MM.1S (cell line): ENCODE measurements at regions not wholly inside any gene's neighbourhood (a gene's known extent, or its start where the extent isn't known, plus 50 kb on each side); places are given as distances from the start of the nearest gene placed in this dataset.

Source experiments
- DNase-seq: peaks from one replicate; pipeline ENCODE4 v3.0.0-alpha.2; 2015
- H2AFZ ChIP-seq: fragments of 300-600 bp; sonication (generic); 2 replicates; pipeline ENCODE4 v1.6.0; 2016; ENCODE audit warnings: antibody characterized with exemption, low read length
- H3F3A ChIP-seq: fragments of 300-600 bp; sonication (generic); 2 replicates; pipeline ENCODE4 v1.6.1; 2016; ENCODE audit warnings: mild to moderate bottlenecking, antibody characterized with exemption, low read length, moderate library complexity, mixed read lengths; ENCODE audit not compliant: insufficient read depth
- H3K27ac ChIP-seq: fragments of 300-600 bp; sonication (generic); 2 replicates; pipeline ENCODE4 v1.5.1; 2016; ENCODE audit warnings: mild to moderate bottlenecking, low read length
- H3K27me3 ChIP-seq: fragments of 300-600 bp; sonication (generic); replicated peaks from 2 replicates; pipeline ENCODE4 v1.6.0; 2016; ENCODE audit warnings: low read length; ENCODE audit not compliant: insufficient read depth
- H3K36me3 ChIP-seq: fragments of 300-600 bp; sonication (generic); replicated peaks from 2 replicates; pipeline ENCODE4 v1.6.1; 2016; ENCODE audit warnings: mild to moderate bottlenecking, low read length, mixed read lengths; ENCODE audit not compliant: insufficient read depth
- H3K4me1 ChIP-seq: fragments of 300-600 bp; sonication (generic); 2 replicates; pipeline ENCODE4 v1.6.1; 2016; ENCODE audit warnings: low read length, mixed read lengths
- H3K4me2 ChIP-seq: fragments of 300-600 bp; sonication (generic); 2 replicates; pipeline ENCODE4 v1.6.0; 2016; ENCODE audit warnings: low read depth, low read length
- H3K4me3 ChIP-seq: fragments of 300-600 bp; sonication (generic); 2 replicates; pipeline ENCODE4 v1.5.1; 2016; ENCODE audit warnings: low read length, mixed read lengths
- H3K79me2 ChIP-seq: fragments of 300-600 bp; sonication (generic); 2 replicates; pipeline ENCODE4 v1.6.1; 2016; ENCODE audit warnings: mixed run types, low read length, mixed read lengths
- H3K9ac ChIP-seq: fragments of 300-600 bp; sonication (generic); 2 replicates; pipeline ENCODE4 v1.6.1; 2016; ENCODE audit warnings: low read length, mixed read lengths
- H3K9me2 ChIP-seq: fragments of 300-600 bp; sonication (generic); replicated peaks from 2 replicates; pipeline ENCODE4 v1.6.1; 2016; ENCODE audit warnings: mild to moderate bottlenecking, low read length, mixed read lengths; ENCODE audit not compliant: insufficient read depth
- H3K9me3 ChIP-seq: fragments of 300-600 bp; sonication (generic); replicated peaks from 2 replicates; pipeline ENCODE4 v1.6.1; 2016; ENCODE audit warnings: mild to moderate bottlenecking, low read length, mixed read lengths; ENCODE audit not compliant: insufficient read depth
- H4K20me1 ChIP-seq: fragments of 300-600 bp; sonication (generic); 2 replicates; pipeline ENCODE4 v1.6.1; 2016; ENCODE audit warnings: mild to moderate bottlenecking, low read length, moderate library complexity, mixed read lengths; ENCODE audit not compliant: insufficient read depth
- EZH2 ChIP-seq: fragments of 300-600 bp; sonication (generic); optimal IDR thresholded peaks from 2 replicates; pipeline ENCODE3; 2017; ENCODE audit warnings: low read depth, mild to moderate bottlenecking, antibody characterized with exemption, low read length, mixed read lengths
- EZH2phosphoT487 ChIP-seq: fragments of 300-600 bp; sonication (generic); IDR thresholded peaks from 2 replicates; pipeline ENCODE4 v1.6.1; 2018; ENCODE audit warnings: antibody characterized with exemption, low read length
- TF ChIP-seq, protein P1 (sequence below): fragments of 300-600 bp; sonication (generic); IDR thresholded peaks from 2 replicates; pipeline ENCODE4 v1.5.1; 2016; ENCODE audit warnings: antibody characterized with exemption, low read length, mixed read lengths

DNA sequence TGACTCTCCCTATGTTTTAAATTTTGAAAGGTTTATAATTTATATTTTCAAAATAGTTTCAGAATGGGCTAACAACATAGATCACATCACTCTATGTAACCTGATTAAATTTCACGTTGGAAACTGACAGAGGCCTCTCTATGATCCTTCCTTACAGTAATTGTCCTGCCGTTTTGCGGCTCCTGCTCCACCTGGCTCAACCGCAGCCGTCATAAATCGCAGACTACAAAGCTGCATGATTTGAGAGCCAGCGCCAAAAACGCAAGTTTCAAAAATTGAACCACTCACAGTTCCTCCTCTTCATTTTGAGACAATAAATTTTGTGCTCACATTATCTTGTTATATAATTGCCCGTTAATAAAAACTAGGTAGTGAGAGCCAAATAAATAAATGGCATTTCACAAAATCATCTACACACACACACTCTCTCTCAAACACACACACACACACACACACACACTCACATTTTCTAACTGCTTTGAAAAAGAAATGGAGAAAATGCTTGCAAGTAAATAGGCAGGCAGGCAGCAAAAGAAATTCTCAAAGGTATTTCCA is 263.1 kb upstream of the PSMD7 start:
- no peak overlapping the region for H3K4me3 ChIP-seq
- no peaks in the 10 kb centered on the region for H4K20me1 ChIP-seq
- DNase-seq: no peak
- no peaks in the 10 kb centered on the region for H3K9me3 ChIP-seq
- H3K27ac ChIP-seq: no peak overlapping the region
- no peaks in the 10 kb centered on the region for H3K36me3 ChIP-seq
- H3K79me2 ChIP-seq: no peaks in the 10 kb centered on the region
- no peak overlapping the region for H3K4me2 ChIP-seq
- no peaks in the 10 kb centered on the region for H3F3A ChIP-seq
- no peaks in the 10 kb centered on the region for H3K9me2 ChIP-seq
- TF ChIP-seq EZH2phosphoT487: no peak
- TF ChIP-seq EZH2: no peak
- TF ChIP-seq, protein P1, sequence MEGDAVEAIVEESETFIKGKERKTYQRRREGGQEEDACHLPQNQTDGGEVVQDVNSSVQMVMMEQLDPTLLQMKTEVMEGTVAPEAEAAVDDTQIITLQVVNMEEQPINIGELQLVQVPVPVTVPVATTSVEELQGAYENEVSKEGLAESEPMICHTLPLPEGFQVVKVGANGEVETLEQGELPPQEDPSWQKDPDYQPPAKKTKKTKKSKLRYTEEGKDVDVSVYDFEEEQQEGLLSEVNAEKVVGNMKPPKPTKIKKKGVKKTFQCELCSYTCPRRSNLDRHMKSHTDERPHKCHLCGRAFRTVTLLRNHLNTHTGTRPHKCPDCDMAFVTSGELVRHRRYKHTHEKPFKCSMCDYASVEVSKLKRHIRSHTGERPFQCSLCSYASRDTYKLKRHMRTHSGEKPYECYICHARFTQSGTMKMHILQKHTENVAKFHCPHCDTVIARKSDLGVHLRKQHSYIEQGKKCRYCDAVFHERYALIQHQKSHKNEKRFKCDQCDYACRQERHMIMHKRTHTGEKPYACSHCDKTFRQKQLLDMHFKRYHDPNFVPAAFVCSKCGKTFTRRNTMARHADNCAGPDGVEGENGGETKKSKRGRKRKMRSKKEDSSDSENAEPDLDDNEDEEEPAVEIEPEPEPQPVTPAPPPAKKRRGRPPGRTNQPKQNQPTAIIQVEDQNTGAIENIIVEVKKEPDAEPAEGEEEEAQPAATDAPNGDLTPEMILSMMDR: no peak
- H3K9ac ChIP-seq: no peak overlapping the region
- no peak overlapping the region for H2AFZ ChIP-seq
- H3K4me1 ChIP-seq: no peaks in the 10 kb centered on the region
- no peaks in the 10 kb centered on the region for H3K27me3 ChIP-seq

- no peak overlapping the region for H2AFZ ChIP-seq
- TF ChIP-seq EZH2 (no peak), EZH2phosphoT487 (no peak)
- TF ChIP-seq, protein P1: no peak
- no peaks in the 10 kb centered on the region for H3K9me2 ChIP-seq
- no peak for DNase-seq
- no peak overlapping the region for H3K4me3 ChIP-seq
- H3K4me2 ChIP-seq: no peak overlapping the region
- H3F3A ChIP-seq: no peaks in the 10 kb centered on the region
- no peaks in the 10 kb centered on the region for H3K36me3 ChIP-seq
- no peaks in the 10 kb centered on the region for H3K79me2 ChIP-seq
- H3K27me3 ChIP-seq: no peaks in the 10 kb centered on the region
- H3K27ac ChIP-seq: no peak overlapping the region
- H3K9ac ChIP-seq: no peak overlapping the region
- H4K20me1 ChIP-seq: no peaks in the 10 kb centered on the region
- H3K9me3 ChIP-seq: no peaks in the 10 kb centered on the region
- no peaks in the 10 kb centered on the region for H3K4me1 ChIP-seq
Observed at GRCh38 chr16:74031551-74031950, 265.1 kb upstream of the PSMD7 start.

GRCh38 chr16:74030000-74030706 is 266.5 kb upstream of the PSMD7 start:
- no peaks in the 10 kb centered on the region for H3K36me3 ChIP-seq
- H3K27ac ChIP-seq: no peak overlapping the region
- no peaks in the 10 kb centered on the region for H3K79me2 ChIP-seq
- H3K4me1 ChIP-seq: no peaks in the 10 kb centered on the region
- TF ChIP-seq, protein P1: no peak
- no peak for TF ChIP-seq EZH2
- no peak for TF ChIP-seq EZH2phosphoT487
- H2AFZ ChIP-seq: no peak overlapping the region
- H3K9me3 ChIP-seq: no peaks in the 10 kb centered on the region
- H4K20me1 ChIP-seq: no peaks in the 10 kb centered on the region
- no peak overlapping the region for H3K9ac ChIP-seq
- no peaks in the 10 kb centered on the region for H3F3A ChIP-seq
- no peaks in the 10 kb centered on the region for H3K27me3 ChIP-seq
- no peak for DNase-seq
- H3K9me2 ChIP-seq: no peaks in the 10 kb centered on the region
- H3K4me3 ChIP-seq: no peak overlapping the region
- no peak overlapping the region for H3K4me2 ChIP-seq
